HG03575 (cell line): ENCODE measurements at regions not wholly inside any gene's neighbourhood (a gene's known extent, or its start where the extent isn't known, plus 50 kb on each side); places are given as distances from the start of the nearest gene placed in this dataset.

Experiments
- ATAC-seq: cut with Tn5 transposase; IDR thresholded peaks from one replicate; pipeline ENCODE4 v1.9.1; 2021; ENCODE audit not compliant: unreplicated experiment, insufficient number of reproducible peaks, low FRiP score; ENCODE audit errors: extremely low read depth

GRCh38 chr4:111755571-111755970 is 389.7 kb upstream of the FAM241A start:
- no peak for ATAC-seq

- no peak for ATAC-seq
Measured at GRCh38 chr4:111761531-111761930, 383.7 kb upstream of the FAM241A start.

- ATAC-seq, result no peak
Measured at GRCh38 chr4:111770514-111770913, 374.7 kb upstream of the FAM241A start.

- ATAC-seq, result no peak
Measured at GRCh38 chr4:111773858-111774257, 371.4 kb upstream of the FAM241A start.

- ATAC-seq, result no peak
Measured at GRCh38 chr4:111775556-111776297, 369.5 kb upstream of the FAM241A start.

- no peak for ATAC-seq
Measured at GRCh38 chr4:111776561-111776960, 368.7 kb upstream of the FAM241A start.

GRCh38 chr4:111778543-111778942 is 366.7 kb upstream of the FAM241A start:
- ATAC-seq, result no peak

GRCh38 chr4:111780965-111781364 is 364.3 kb upstream of the FAM241A start:
- ATAC-seq, result no peak

- ATAC-seq, result no peak
Measured at GRCh38 chr4:111781611-111782010, 363.6 kb upstream of the FAM241A start.

GRCh38 chr4:111788099-111788498 is 357.2 kb upstream of the FAM241A start:
- ATAC-seq, result no peak

GRCh38 chr4:111789901-111790640 is 355.2 kb upstream of the FAM241A start:
- ATAC-seq, result no peak

- ATAC-seq, result no peak
Measured at GRCh38 chr4:111792632-111793031, 352.6 kb upstream of the FAM241A start.

- ATAC-seq, result no peak
Measured at GRCh38 chr4:111793433-111794091, 351.7 kb upstream of the FAM241A start.

GRCh38 chr4:111797455-111798163 is 347.6 kb upstream of the FAM241A start:
- ATAC-seq, result no peak

GRCh38 chr4:111798840-111799239 is 346.4 kb upstream of the FAM241A start:
- no peak for ATAC-seq

- ATAC-seq, result no peak
Measured at GRCh38 chr4:111800551-111800950, 344.7 kb upstream of the FAM241A start.

GRCh38 chr4:111802191-111802590 is 343.1 kb upstream of the FAM241A start:
- no peak for ATAC-seq

- no peak for ATAC-seq
Measured at GRCh38 chr4:111806331-111806730, 338.9 kb upstream of the FAM241A start.

- ATAC-seq, result no peak
Measured at GRCh38 chr4:111807576-111807975, 337.7 kb upstream of the FAM241A start.
